IPS-18a (cell line): ENCODE measurements at regions not wholly inside any gene's neighbourhood (a gene's known extent, or its start where the extent isn't known, plus 50 kb on each side); places are given as distances from the start of the nearest gene placed in this dataset.
"Not testable (repeated sequence)": the region's sequence is repeated elsewhere in the genome, so short reads cannot be mapped to it uniquely, and the experiment has no call there.

Experiments
- H3K27ac ChIP-seq: one replicate; pipeline ENCODE4 v1.5.1; 2013; ENCODE audit warnings: low read length
- H3K27me3 ChIP-seq: one replicate; pipeline ENCODE4 v1.6.1; 2013; ENCODE audit warnings: mild to moderate bottlenecking, low read length; ENCODE audit not compliant: control insufficient read depth, insufficient read depth
- H3K36me3 ChIP-seq: one replicate; pipeline ENCODE4 v1.6.1; 2013; ENCODE audit warnings: low read depth, low read length; ENCODE audit not compliant: control insufficient read depth
- H3K4me1 ChIP-seq: one replicate; pipeline ENCODE4 v1.6.1; 2013; ENCODE audit warnings: low read depth, low read length; ENCODE audit not compliant: control insufficient read depth
- H3K4me3 ChIP-seq: one replicate; pipeline ENCODE4 v1.5.1; 2013; ENCODE audit warnings: low read length
- H3K9ac ChIP-seq: one replicate; pipeline ENCODE4 v1.6.1; 2013; ENCODE audit warnings: mild to moderate bottlenecking, low read length, moderate library complexity
- H3K9me3 ChIP-seq: one replicate; pipeline ENCODE4 v1.6.1; 2013; ENCODE audit warnings: low read depth, low read length; ENCODE audit not compliant: control insufficient read depth

GRCh38 chr16:13829697-13830299 lies 90.2 kb upstream of the ERCC4 start:
- Histone ChIP-seq H3K9me3 (no peaks in the 10 kb centered on the region), H3K4me3 (no peak overlapping the region), H3K9ac (no peak overlapping the region), H3K27ac (no peak overlapping the region), H3K36me3 (no peaks in the 10 kb centered on the region), H3K27me3 (no peaks in the 10 kb centered on the region), H3K4me1 (no peaks in the 10 kb centered on the region)

GRCh38 chr16:13833515-13833914 lies 86.4 kb upstream of the ERCC4 start:
- no peaks in the 10 kb centered on the region for H3K4me1 ChIP-seq
- H3K9me3 ChIP-seq, result no peaks in the 10 kb centered on the region
- no peaks in the 10 kb centered on the region for H3K36me3 ChIP-seq
- no peak overlapping the region for H3K27ac ChIP-seq
- H3K9ac ChIP-seq, result no peak overlapping the region
- no peak overlapping the region for H3K4me3 ChIP-seq
- H3K27me3 ChIP-seq, result no peaks in the 10 kb centered on the region

GRCh38 chr16:13835387-13835786 lies 84.6 kb upstream of the ERCC4 start:
- Histone ChIP-seq H3K9me3 (no peaks in the 10 kb centered on the region), H3K36me3 (no peaks in the 10 kb centered on the region), H3K27me3 (no peaks in the 10 kb centered on the region), H3K4me3 (no peak overlapping the region), H3K27ac (no peak overlapping the region), H3K4me1 (no peaks in the 10 kb centered on the region), H3K9ac (no peak overlapping the region)

GRCh38 chr16:13835935-13836730 lies 83.8 kb upstream of the ERCC4 start:
- Histone ChIP-seq H3K27ac (no peak overlapping the region), H3K27me3 (no peaks in the 10 kb centered on the region), H3K4me1 (no peaks in the 10 kb centered on the region), H3K9ac (no peak overlapping the region), H3K9me3 (no peaks in the 10 kb centered on the region), H3K36me3 (no peaks in the 10 kb centered on the region), H3K4me3 (no peak overlapping the region)

GRCh38 chr16:13838401-13839190 lies 81.4 kb upstream of the ERCC4 start:
- H3K27me3 ChIP-seq, result no peaks in the 10 kb centered on the region
- no peaks in the 10 kb centered on the region for H3K4me1 ChIP-seq
- no peak overlapping the region for H3K27ac ChIP-seq
- no peak overlapping the region for H3K9ac ChIP-seq
- H3K4me3 ChIP-seq, result no peak overlapping the region
- H3K36me3 ChIP-seq, result no peaks in the 10 kb centered on the region
- no peaks in the 10 kb centered on the region for H3K9me3 ChIP-seq

- Histone ChIP-seq H3K27me3 (no peaks in the 10 kb centered on the region), H3K27ac (no peak overlapping the region)
These were observed 80.4 kb upstream of the ERCC4 start for GRCh38 chr16:13839577-13839976.

GRCh38 chr16:13845232-13845631 lies 74.7 kb upstream of the ERCC4 start:
- Histone ChIP-seq H3K27ac (no peak overlapping the region), H3K4me1 (no peaks in the 10 kb centered on the region), H3K9me3 (no peaks in the 10 kb centered on the region), H3K4me3 (no peak overlapping the region), H3K9ac (no peak overlapping the region), H3K27me3 (no peaks in the 10 kb centered on the region), H3K36me3 (no peaks in the 10 kb centered on the region)

More at GRCh38 chr16:13839577-13839976, 80.4 kb upstream of the ERCC4 start:
- no peak overlapping the region for H3K4me3 ChIP-seq
- H3K4me1 ChIP-seq, result no peaks in the 10 kb centered on the region
- H3K9ac ChIP-seq, result no peak overlapping the region
- no peaks in the 10 kb centered on the region for H3K9me3 ChIP-seq
- no peaks in the 10 kb centered on the region for H3K36me3 ChIP-seq

GRCh38 chr16:13848795-13849194 lies 71.2 kb upstream of the ERCC4 start:
- Histone ChIP-seq H3K27me3 (no peaks in the 10 kb centered on the region), H3K9me3 (no peaks in the 10 kb centered on the region), H3K27ac (no peak overlapping the region), H3K4me1 (no peaks in the 10 kb centered on the region), H3K4me3 (no peak overlapping the region), H3K36me3 (no peaks in the 10 kb centered on the region), H3K9ac (no peak overlapping the region)

- H3K36me3 ChIP-seq, H3K9me3 ChIP-seq, H3K27me3 ChIP-seq, H3K4me3 ChIP-seq, H3K27ac ChIP-seq, H3K9ac ChIP-seq, H3K4me1 ChIP-seq: not testable (repeated sequence)
These were observed 69.8 kb upstream of the ERCC4 start for GRCh38 chr16:13850173-13850572.

GRCh38 chr16:13852827-13853226 lies 67.1 kb upstream of the ERCC4 start:
- no peak overlapping the region for H3K4me3 ChIP-seq
- no peaks in the 10 kb centered on the region for H3K27me3 ChIP-seq

GRCh38 chr16:13856398-13856797 lies 63.6 kb upstream of the ERCC4 start:
- no peaks in the 10 kb centered on the region for H3K36me3 ChIP-seq
- no peak overlapping the region for H3K27ac ChIP-seq
- H3K27me3 ChIP-seq, result no peaks in the 10 kb centered on the region
- H3K9ac ChIP-seq, result no peak overlapping the region
- no peak overlapping the region for H3K4me3 ChIP-seq
- H3K9me3 ChIP-seq, result no peaks in the 10 kb centered on the region
- no peaks in the 10 kb centered on the region for H3K4me1 ChIP-seq

More at GRCh38 chr16:13852827-13853226, 67.1 kb upstream of the ERCC4 start:
- no peaks in the 10 kb centered on the region for H3K4me1 ChIP-seq
- H3K9ac ChIP-seq, result no peak overlapping the region
- no peaks in the 10 kb centered on the region for H3K36me3 ChIP-seq
- H3K27ac ChIP-seq, result no peak overlapping the region
- H3K9me3 ChIP-seq, result no peaks in the 10 kb centered on the region
